H1 (cell line): ENCODE measurements at regions not wholly inside any gene's neighbourhood (a gene's known extent, or its start where the extent isn't known, plus 50 kb on each side); places are given as distances from the start of the nearest gene placed in this dataset.

ENCODE experiments used
- CBX8 ChIP-seq: fragments of 300-800, 300-1000 bp; sonication (generic); IDR thresholded peaks from 2 replicates; pipeline ENCODE4 v1.7.1; 2016; ENCODE audit warnings: low read depth, low read length, borderline replicate concordance
- CTCF ChIP-seq, 3 experiments: IDR thresholded peaks; 1 replicate in 2 of 3; 2 replicates in 1 of 3; pipeline versions ENCODE4 v1.5.1 to v1.6.1; 2011; ENCODE audit warnings: low read length in 3 of 3, mild to moderate bottlenecking in 3 of 3, inconsistent platforms in 2 of 3, low read depth in 1 of 3, moderate library complexity in 1 of 3; ENCODE audit not compliant: insufficient read depth in 1 of 3; ENCODE audit errors: control extremely low read depth in 1 of 3
- EZH2 ChIP-seq: fragments of 200-600 bp; sonication (generic); IDR thresholded peaks from 2 replicates; pipeline ENCODE4 v1.7.1; 2012; ENCODE audit warnings: low read depth, mild to moderate bottlenecking, moderate library complexity, low read length, inconsistent platforms; ENCODE audit not compliant: severe bottlenecking
- HDAC2 ChIP-seq, 2 experiments: fragments of 300-600 bp in 1 of 2; sonication (generic) in 1 of 2; IDR thresholded peaks; 2 replicates each; pipeline ENCODE4 v1.6.1; 2011 to 2012; ENCODE audit warnings: low read depth in 2 of 2, low read length in 2 of 2, mild to moderate bottlenecking in 2 of 2, moderate library complexity in 2 of 2, borderline replicate concordance in 1 of 2, inconsistent platforms in 1 of 2
- POLR2AphosphoS5 ChIP-seq: IDR thresholded peaks from 2 replicates; pipeline ENCODE4 v1.6.1; 2011; ENCODE audit warnings: low read depth, low read length
- RAD21 ChIP-seq, 2 experiments: IDR thresholded peaks in 1 of 2; conservative IDR thresholded peaks in 1 of 2; 2 replicates each; pipeline ENCODE4 v1.6.1; 2011; ENCODE audit warnings: low read depth in 2 of 2, low read length in 2 of 2, improper control_type of control experiment in 1 of 2, inconsistent platforms in 1 of 2, mild to moderate bottlenecking in 1 of 2, moderate library complexity in 1 of 2

- no peak for TF ChIP-seq RAD21 (IDR thresholded peaks at IDR 0.05 in 1 of 2, conservative IDR thresholded peaks at IDR 0.05 in 1 of 2; ENCODE audit: low read depth in 2 of 2, low read length in 2 of 2)
- no peak for TF ChIP-seq CTCF (IDR thresholded peaks at IDR 0.05; ENCODE audit: control extremely low read depth in 1 of 3, insufficient read depth in 1 of 3, low read depth in 1 of 3, low read length in 3 of 3)
- no peak for TF ChIP-seq CBX8
- TF ChIP-seq HDAC2 (IDR thresholded peaks at IDR 0.05; ENCODE audit: borderline replicate concordance in 1 of 2, low read depth in 2 of 2, low read length in 2 of 2): no peak
- no peak for TF ChIP-seq POLR2AphosphoS5
- TF ChIP-seq EZH2: no peak
These were observed 309.4 kb downstream of the RPS24 start for GRCh38 chr10:78342827-78343653.
